ENCODE measurements at regions not wholly inside any gene's neighbourhood (a gene's known extent, or its start where the extent isn't known, plus 50 kb on each side); places are given as distances from the start of the nearest gene placed in this dataset.

- H3K27me3 ChIP-seq (replicated peaks in 2 of 5; ENCODE audit: control insufficient read depth in 4 of 5, insufficient read depth in 5 of 5, low read length in 4 of 5): no peaks in the 10 kb centered on the region
- 100% methylated on average over 2 of the region's 5 CpGs for WGBS (ENCODE audit: insufficient coverage)
- H3K27ac ChIP-seq (ENCODE audit: insufficient read depth in 1 of 2, low read depth in 1 of 2, low read length in 2 of 2, poor library complexity in 1 of 2, severe bottlenecking in 2 of 2): no peak overlapping the region
- ChIA-PET CTCF (interaction anchor here (0.7 kb wide), 1 partner anchor 13 kb away, joined by 3 read pairs; no protein-coding TSS in a partner anchor), POLR2A (no interaction called here)
- no peaks in the 10 kb centered on the region for H3K9me3 ChIP-seq (ENCODE audit: control extremely low read depth in 1 of 5, control insufficient read depth in 4 of 5, insufficient read depth in 2 of 5, low read depth in 1 of 5, low read length in 4 of 5)
- H3K4me1 ChIP-seq (ENCODE audit: control extremely low read depth in 1 of 4, control insufficient read depth in 4 of 4, insufficient read depth in 4 of 4, low read length in 3 of 4): no peaks in the 10 kb centered on the region
- no peak for DNase-seq
- H3K36me3 ChIP-seq (ENCODE audit: control insufficient read depth in 4 of 4, insufficient read depth in 4 of 4, low read length in 3 of 4): no peaks in the 10 kb centered on the region
- H3K4me3 ChIP-seq (ENCODE audit: control insufficient read depth in 1 of 7, extremely low read depth in 1 of 7, insufficient read depth in 4 of 7, low read depth in 2 of 7, low read length in 6 of 7): no peak overlapping the region
Measured at GRCh38 chr20:22949331-22950109, 85.6 kb upstream of the SSTR4 start.

- no peak for DNase-seq
- H3K27me3 ChIP-seq (replicated peaks in 2 of 5; ENCODE audit: control insufficient read depth in 4 of 5, insufficient read depth in 5 of 5, low read length in 4 of 5): no peaks in the 10 kb centered on the region
- no peak overlapping the region for H3K27ac ChIP-seq (ENCODE audit: insufficient read depth in 1 of 2, low read depth in 1 of 2, low read length in 2 of 2, poor library complexity in 1 of 2, severe bottlenecking in 2 of 2)
- no peaks in the 10 kb centered on the region for H3K36me3 ChIP-seq (ENCODE audit: control insufficient read depth in 4 of 4, insufficient read depth in 4 of 4, low read length in 3 of 4)
- no CpG with 5 or more reads among the region's 1 CpG for WGBS (ENCODE audit: insufficient coverage)
- POLR2A ChIA-PET: no interaction called here
- no peaks in the 10 kb centered on the region for H3K9me3 ChIP-seq (ENCODE audit: control extremely low read depth in 1 of 5, control insufficient read depth in 4 of 5, insufficient read depth in 2 of 5, low read depth in 1 of 5, low read length in 4 of 5)
- no peak overlapping the region for H3K4me3 ChIP-seq (ENCODE audit: control insufficient read depth in 1 of 7, extremely low read depth in 1 of 7, insufficient read depth in 4 of 7, low read depth in 2 of 7, low read length in 6 of 7)
- no peaks in the 10 kb centered on the region for H3K4me1 ChIP-seq (ENCODE audit: control extremely low read depth in 1 of 4, control insufficient read depth in 4 of 4, insufficient read depth in 4 of 4, low read length in 3 of 4)
- CTCF ChIA-PET: no interaction called here
Measured at GRCh38 chr20:22951966-22952365, 83.1 kb upstream of the SSTR4 start.

GRCh38 chr20:22954661-22955060, 80.5 kb upstream of the SSTR4 start:
- no peaks in the 10 kb centered on the region for H3K36me3 ChIP-seq (ENCODE audit: control insufficient read depth in 4 of 4, insufficient read depth in 4 of 4, low read length in 3 of 4)
- no peak overlapping the region for H3K27ac ChIP-seq (ENCODE audit: insufficient read depth in 1 of 2, low read depth in 1 of 2, low read length in 2 of 2, poor library complexity in 1 of 2, severe bottlenecking in 2 of 2)
- WGBS (ENCODE audit: insufficient coverage): no CpG with 5 or more reads among the region's 3 CpGs
- no peaks in the 10 kb centered on the region for H3K27me3 ChIP-seq (replicated peaks in 2 of 5; ENCODE audit: control insufficient read depth in 4 of 5, insufficient read depth in 5 of 5, low read length in 4 of 5)
- POLR2A ChIA-PET: no interaction called here
- CTCF ChIA-PET: interaction anchor here (1.5 kb wide), 2 partner anchors 20 to 55 kb away, joined by 3 to 5 read pairs; no protein-coding TSS in a partner anchor
- H3K4me1 ChIP-seq (ENCODE audit: control extremely low read depth in 1 of 4, control insufficient read depth in 4 of 4, insufficient read depth in 4 of 4, low read length in 3 of 4): no peaks in the 10 kb centered on the region
- DNase-seq: no peak
- no peak overlapping the region for H3K4me3 ChIP-seq (ENCODE audit: control insufficient read depth in 1 of 7, extremely low read depth in 1 of 7, insufficient read depth in 4 of 7, low read depth in 2 of 7, low read length in 6 of 7)
- no peaks in the 10 kb centered on the region for H3K9me3 ChIP-seq (ENCODE audit: control extremely low read depth in 1 of 5, control insufficient read depth in 4 of 5, insufficient read depth in 2 of 5, low read depth in 1 of 5, low read length in 4 of 5)

GRCh38 chr20:22958390-22958789, 76.7 kb upstream of the SSTR4 start:
- DNase-seq: no peak
- no peaks in the 10 kb centered on the region for H3K9me3 ChIP-seq (ENCODE audit: control extremely low read depth in 1 of 5, control insufficient read depth in 4 of 5, insufficient read depth in 2 of 5, low read depth in 1 of 5, low read length in 4 of 5)
- WGBS (ENCODE audit: insufficient coverage): 88% methylated on average over 5 of the region's 6 CpGs
- ChIA-PET CTCF (interaction anchor here (1.9 to 2.1 kb wide), 2 partner anchors 8 to 13 kb away, joined by 4 to 6 read pairs; no protein-coding TSS in a partner anchor), POLR2A (no interaction called here)
- H3K27ac ChIP-seq (ENCODE audit: insufficient read depth in 1 of 2, low read depth in 1 of 2, low read length in 2 of 2, poor library complexity in 1 of 2, severe bottlenecking in 2 of 2): no peak overlapping the region
- H3K4me3 ChIP-seq (ENCODE audit: control insufficient read depth in 1 of 7, extremely low read depth in 1 of 7, insufficient read depth in 4 of 7, low read depth in 2 of 7, low read length in 6 of 7): no peak overlapping the region
- H3K27me3 ChIP-seq (replicated peaks in 2 of 5; ENCODE audit: control insufficient read depth in 4 of 5, insufficient read depth in 5 of 5, low read length in 4 of 5): no peaks in the 10 kb centered on the region
- H3K36me3 ChIP-seq (ENCODE audit: control insufficient read depth in 4 of 4, insufficient read depth in 4 of 4, low read length in 3 of 4): no peaks in the 10 kb centered on the region
- peaks cover 0 to 2% (median 0%) of the 10 kb centered on the region in 4 experiments for H3K4me1 ChIP-seq (ENCODE audit: control extremely low read depth in 1 of 4, control insufficient read depth in 4 of 4, insufficient read depth in 4 of 4, low read length in 3 of 4)

GRCh38 chr20:22962567-22963439, 72.3 kb upstream of the SSTR4 start:
- Histone ChIP-seq H3K4me1 (ENCODE audit: control extremely low read depth in 1 of 4, control insufficient read depth in 4 of 4, insufficient read depth in 4 of 4, low read length in 3 of 4) (peaks cover 0 to 2% (median 0%) of the 10 kb centered on the region in 4 experiments), H3K27ac (ENCODE audit: insufficient read depth in 1 of 2, low read depth in 1 of 2, low read length in 2 of 2, poor library complexity in 1 of 2, severe bottlenecking in 2 of 2) (no peak overlapping the region), H3K27me3 (replicated peaks in 2 of 5; ENCODE audit: control insufficient read depth in 4 of 5, insufficient read depth in 5 of 5, low read length in 4 of 5) (no peaks in the 10 kb centered on the region), H3K36me3 (ENCODE audit: control insufficient read depth in 4 of 4, insufficient read depth in 4 of 4, low read length in 3 of 4) (no peaks in the 10 kb centered on the region), H3K9me3 (ENCODE audit: control extremely low read depth in 1 of 5, control insufficient read depth in 4 of 5, insufficient read depth in 2 of 5, low read depth in 1 of 5, low read length in 4 of 5) (no peaks in the 10 kb centered on the region), H3K4me3 (ENCODE audit: control insufficient read depth in 1 of 7, extremely low read depth in 1 of 7, insufficient read depth in 4 of 7, low read depth in 2 of 7, low read length in 6 of 7) (no peak overlapping the region)
- POLR2A ChIA-PET: interaction anchor here (0.8 kb wide), 1 partner anchor 38 kb away, joined by 5 read pairs; no protein-coding TSS in a partner anchor
- no CpG with 5 or more reads among the region's 3 CpGs for WGBS (ENCODE audit: insufficient coverage)
- CTCF ChIA-PET: interaction anchor here (0.8 kb wide), 1 partner anchor 12 kb away, joined by 3 read pairs; no protein-coding TSS in a partner anchor
- no peak for DNase-seq

GRCh38 chr20:22963581-22963980, 71.5 kb upstream of the SSTR4 start:
- no peak overlapping the region for H3K4me3 ChIP-seq (ENCODE audit: control insufficient read depth in 1 of 7, extremely low read depth in 1 of 7, insufficient read depth in 4 of 7, low read depth in 2 of 7, low read length in 6 of 7)
- no peak overlapping the region for H3K27ac ChIP-seq (ENCODE audit: insufficient read depth in 1 of 2, low read depth in 1 of 2, low read length in 2 of 2, poor library complexity in 1 of 2, severe bottlenecking in 2 of 2)
- DNase-seq: no peak
- ChIA-PET CTCF (no interaction called here), POLR2A (interaction anchor here (0.8 kb wide), 1 partner anchor 38 kb away, joined by 5 read pairs; no protein-coding TSS in a partner anchor)
- H3K27me3 ChIP-seq (replicated peaks in 2 of 5; ENCODE audit: control insufficient read depth in 4 of 5, insufficient read depth in 5 of 5, low read length in 4 of 5): no peaks in the 10 kb centered on the region
- H3K4me1 ChIP-seq (ENCODE audit: control extremely low read depth in 1 of 4, control insufficient read depth in 4 of 4, insufficient read depth in 4 of 4, low read length in 3 of 4): peaks cover 0 to 2% (median 0%) of the 10 kb centered on the region in 4 experiments
- H3K9me3 ChIP-seq (ENCODE audit: control extremely low read depth in 1 of 5, control insufficient read depth in 4 of 5, insufficient read depth in 2 of 5, low read depth in 1 of 5, low read length in 4 of 5): no peaks in the 10 kb centered on the region
- WGBS (ENCODE audit: insufficient coverage): 100% methylated on average over 1 of the region's 3 CpGs
- H3K36me3 ChIP-seq (ENCODE audit: control insufficient read depth in 4 of 4, insufficient read depth in 4 of 4, low read length in 3 of 4): no peaks in the 10 kb centered on the region

Data from common myeloid progenitor, CD34-positive (primary cell).